Stimulated activated effector memory CD8-positive, alpha-beta T cell treated with anti-CD3 and anti-CD28 coated beads, Interleukin-12 subunit alpha, Interleukin-12 subunit beta, amount 100 ng/mL, for 72 hours (primary cell): ENCODE measurements at regions not wholly inside any gene's neighbourhood (a gene's known extent, or its start where the extent isn't known, plus 50 kb on each side); places are given as distances from the start of the nearest gene placed in this dataset.

Experiments
- ATAC-seq: fragments of 150-1000 bp; cut with Tn5 transposase; 2 replicates; pipeline ENCODE4 v1.10.0; 2021
- DNase-seq, 2 donors: peaks; one replicate each; pipeline ENCODE4 v3.0.0; 2021 to 2022; ENCODE audit warnings: low spot score in 2 of 2
- H3K27ac Mint-ChIP-seq: one replicate; pipeline ENCODE4 v1.8.0; 2022; ENCODE audit warnings: mild to moderate bottlenecking, mixed read lengths
- H3K36me3 Mint-ChIP-seq: one replicate; pipeline ENCODE4 v1.8.0; 2022; ENCODE audit warnings: mild to moderate bottlenecking, mixed read lengths
- H3K4me1 Mint-ChIP-seq: one replicate; pipeline ENCODE4 v1.8.0; 2022; ENCODE audit warnings: mixed read lengths
- H3K4me3 Mint-ChIP-seq: one replicate; pipeline ENCODE4 v1.8.0; 2022; ENCODE audit warnings: mild to moderate bottlenecking, mixed read lengths
- H3K9me3 Mint-ChIP-seq: one replicate; pipeline ENCODE4 v1.8.0; 2022; ENCODE audit warnings: mixed read lengths

- H3K9me3 Mint-ChIP-seq, result no peaks in the 10 kb centered on the region
- no peak overlapping the region for H3K4me3 Mint-ChIP-seq
- no peaks in the 10 kb centered on the region for H3K4me1 Mint-ChIP-seq
- no peak overlapping the region for H3K27ac Mint-ChIP-seq
- ATAC-seq (no peak), DNase-seq (no peak)
- H3K36me3 Mint-ChIP-seq, result no peaks in the 10 kb centered on the region
Measured at GRCh38 chr11:95435628-95436353, 204.8 kb upstream of the SESN3 start.

GRCh38 chr11:95435192-95435591, 204.2 kb upstream of the SESN3 start:
- Mint-ChIP-seq H3K9me3 (no peaks in the 10 kb centered on the region), H3K4me1 (no peaks in the 10 kb centered on the region), H3K27ac (no peak overlapping the region), H3K4me3 (no peak overlapping the region), H3K36me3 (no peaks in the 10 kb centered on the region)
- no peak for ATAC-seq
- no peak for DNase-seq

- no peak overlapping the region for H3K4me3 Mint-ChIP-seq
- ATAC-seq (no peak), DNase-seq (no peak)
- H3K9me3 Mint-ChIP-seq, result no peaks in the 10 kb centered on the region
- H3K27ac Mint-ChIP-seq, result no peak overlapping the region
- no peaks in the 10 kb centered on the region for H3K36me3 Mint-ChIP-seq
- no peaks in the 10 kb centered on the region for H3K4me1 Mint-ChIP-seq
Measured at GRCh38 chr11:95434489-95435057, 203.6 kb upstream of the SESN3 start.

- ATAC-seq (no peak), DNase-seq (no peak)
- Mint-ChIP-seq H3K9me3 (no peaks in the 10 kb centered on the region), H3K36me3 (no peaks in the 10 kb centered on the region), H3K4me1 (no peaks in the 10 kb centered on the region), H3K4me3 (no peak overlapping the region), H3K27ac (no peak overlapping the region)
Measured at GRCh38 chr11:95434009-95434408, 203.0 kb upstream of the SESN3 start.

GRCh38 chr11:95432714-95433503, 201.9 kb upstream of the SESN3 start:
- Mint-ChIP-seq H3K4me1 (no peaks in the 10 kb centered on the region), H3K9me3 (no peaks in the 10 kb centered on the region), H3K36me3 (no peaks in the 10 kb centered on the region), H3K27ac (no peak overlapping the region), H3K4me3 (no peak overlapping the region)
- ATAC-seq (no peak), DNase-seq (no peak)

GRCh38 chr11:95429376-95429907, 198.4 kb upstream of the SESN3 start:
- no peak overlapping the region for H3K4me3 Mint-ChIP-seq
- DNase-seq (no peak), ATAC-seq (no peak)
- no peaks in the 10 kb centered on the region for H3K4me1 Mint-ChIP-seq
- no peaks in the 10 kb centered on the region for H3K9me3 Mint-ChIP-seq
- H3K36me3 Mint-ChIP-seq, result no peaks in the 10 kb centered on the region
- H3K27ac Mint-ChIP-seq, result no peak overlapping the region

- Mint-ChIP-seq H3K4me3 (no peak overlapping the region), H3K36me3 (no peaks in the 10 kb centered on the region), H3K9me3 (no peaks in the 10 kb centered on the region), H3K27ac (no peak overlapping the region), H3K4me1 (no peaks in the 10 kb centered on the region)
- DNase-seq, result no peak
- no peak for ATAC-seq
Measured at GRCh38 chr11:95426823-95427462, 195.9 kb upstream of the SESN3 start.

GRCh38 chr11:95419915-95420314, 188.9 kb upstream of the SESN3 start:
- no peak for DNase-seq
- H3K4me3 Mint-ChIP-seq, result no peak overlapping the region
- no peaks in the 10 kb centered on the region for H3K9me3 Mint-ChIP-seq
- no peak for ATAC-seq
- no peaks in the 10 kb centered on the region for H3K36me3 Mint-ChIP-seq
- H3K4me1 Mint-ChIP-seq, result no peaks in the 10 kb centered on the region
- no peak overlapping the region for H3K27ac Mint-ChIP-seq

- Mint-ChIP-seq H3K9me3 (no peaks in the 10 kb centered on the region), H3K4me1 (no peaks in the 10 kb centered on the region), H3K27ac (no peak overlapping the region), H3K4me3 (no peak overlapping the region), H3K36me3 (no peaks in the 10 kb centered on the region)
- ATAC-seq (no peak), DNase-seq (no peak)
Measured at GRCh38 chr11:95418916-95419315, 187.9 kb upstream of the SESN3 start.

GRCh38 chr11:95417832-95418231, 186.8 kb upstream of the SESN3 start:
- Mint-ChIP-seq H3K9me3 (no peaks in the 10 kb centered on the region), H3K4me3 (no peak overlapping the region), H3K27ac (no peak overlapping the region), H3K36me3 (no peaks in the 10 kb centered on the region), H3K4me1 (no peaks in the 10 kb centered on the region)
- ATAC-seq, result no peak
- DNase-seq, result no peak

- no peaks in the 10 kb centered on the region for H3K4me1 Mint-ChIP-seq
- no peak overlapping the region for H3K27ac Mint-ChIP-seq
- no peak overlapping the region for H3K4me3 Mint-ChIP-seq
- no peaks in the 10 kb centered on the region for H3K36me3 Mint-ChIP-seq
- ATAC-seq (no peak), DNase-seq (no peak)
- no peaks in the 10 kb centered on the region for H3K9me3 Mint-ChIP-seq
Measured at GRCh38 chr11:95415837-95416304, 184.9 kb upstream of the SESN3 start.

- Mint-ChIP-seq H3K4me3 (no peak overlapping the region), H3K36me3 (no peaks in the 10 kb centered on the region), H3K9me3 (no peaks in the 10 kb centered on the region), H3K4me1 (no peaks in the 10 kb centered on the region), H3K27ac (no peak overlapping the region)
- DNase-seq, result no peak
- no peak for ATAC-seq
Measured at GRCh38 chr11:95414217-95414616, 183.2 kb upstream of the SESN3 start.

GRCh38 chr11:95413761-95414160, 182.8 kb upstream of the SESN3 start:
- no peaks in the 10 kb centered on the region for H3K9me3 Mint-ChIP-seq
- H3K4me1 Mint-ChIP-seq, result no peaks in the 10 kb centered on the region
- no peak for DNase-seq
- no peak overlapping the region for H3K4me3 Mint-ChIP-seq
- no peaks in the 10 kb centered on the region for H3K36me3 Mint-ChIP-seq
- no peak for ATAC-seq
- H3K27ac Mint-ChIP-seq, result no peak overlapping the region

GRCh38 chr11:95413021-95413420, 182.0 kb upstream of the SESN3 start:
- Mint-ChIP-seq H3K9me3 (no peaks in the 10 kb centered on the region), H3K4me3 (no peak overlapping the region), H3K27ac (no peak overlapping the region), H3K36me3 (no peaks in the 10 kb centered on the region), H3K4me1 (no peaks in the 10 kb centered on the region)
- ATAC-seq (no peak), DNase-seq (no peak)

GRCh38 chr11:95412074-95412473, 181.1 kb upstream of the SESN3 start:
- Mint-ChIP-seq H3K4me1 (no peaks in the 10 kb centered on the region), H3K36me3 (no peaks in the 10 kb centered on the region), H3K9me3 (no peaks in the 10 kb centered on the region), H3K27ac (no peak overlapping the region), H3K4me3 (no peak overlapping the region)
- DNase-seq, result no peak
- no peak for ATAC-seq
